CD4-positive, alpha-beta T cell treated with Interleukin-4 for 4 hours (primary cell): ENCODE measurements at regions not wholly inside any gene's neighbourhood (a gene's known extent, or its start where the extent isn't known, plus 50 kb on each side); places are given as distances from the start of the nearest gene placed in this dataset.

Source experiments
- DNase-seq: peaks from one replicate; pipeline ENCODE4 v3.0.0-alpha.2; 2020

DNA sequence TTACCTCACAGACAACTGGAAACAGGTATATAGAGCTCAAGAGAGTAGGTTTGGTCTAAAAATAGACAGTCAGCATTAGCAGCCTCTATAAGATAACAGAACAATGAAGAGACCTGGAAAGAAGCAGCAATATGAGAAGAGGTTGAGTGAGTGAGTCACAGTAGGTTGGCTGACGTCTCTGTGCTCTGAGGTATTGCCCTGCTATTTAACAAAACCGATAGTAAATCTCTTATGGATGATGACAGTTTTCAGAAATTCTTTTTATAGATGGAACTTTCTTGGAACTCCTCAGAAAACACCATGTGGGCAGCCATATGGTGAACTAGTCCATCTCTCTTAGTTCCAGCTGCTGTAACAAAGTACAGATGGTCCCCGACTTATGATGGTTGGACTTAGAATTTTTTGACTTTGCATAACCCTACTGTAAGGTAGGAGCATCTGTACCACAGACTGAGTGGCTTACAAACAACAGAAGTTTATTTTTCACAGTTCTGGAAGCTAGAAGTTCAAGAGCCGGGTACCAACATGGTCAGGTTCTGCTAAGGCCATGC, 123.5 kb downstream of the MBD2 start:
- DNase-seq, result no peak

DNA sequence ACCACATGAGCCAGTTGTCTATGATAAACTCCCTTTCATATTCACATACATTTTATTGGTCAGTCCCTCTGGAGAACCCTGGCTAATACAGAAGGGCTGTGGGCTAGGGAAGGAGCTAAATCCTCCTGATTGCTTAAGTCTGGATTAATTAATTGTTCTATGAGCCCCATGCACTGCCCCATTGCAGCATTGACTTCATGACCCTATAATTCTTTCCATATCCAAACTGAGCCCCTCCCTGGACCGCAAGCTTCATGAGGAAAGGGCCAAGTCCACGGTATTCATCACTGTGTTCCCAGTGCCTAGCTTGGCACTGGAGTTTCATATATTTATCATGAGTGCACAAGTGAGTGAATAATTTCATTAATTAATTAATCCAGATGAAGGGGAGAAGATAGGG, 124.0 kb downstream of the MBD2 start:
- DNase-seq, result no peak

DNA sequence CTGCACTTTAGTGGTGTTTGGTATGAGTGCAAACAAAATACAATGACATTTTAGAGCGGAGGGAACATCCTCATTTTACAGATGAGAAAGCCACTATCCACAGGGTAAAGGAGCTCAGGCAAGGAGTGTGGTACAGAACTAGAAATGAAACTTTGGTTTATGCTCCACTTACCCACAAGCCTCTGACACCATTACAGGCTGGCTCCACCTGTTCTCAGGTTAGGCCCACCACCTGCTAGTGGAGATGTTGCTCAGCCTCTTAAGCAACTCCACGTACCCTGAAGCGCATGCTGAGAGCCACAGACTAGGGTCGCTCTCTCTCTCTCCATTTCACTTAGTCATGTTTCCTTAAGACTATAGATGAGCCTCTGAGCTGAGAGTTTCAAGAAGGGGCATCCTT, 130.0 kb downstream of the MBD2 start:
- DNase-seq, result no peak

DNA sequence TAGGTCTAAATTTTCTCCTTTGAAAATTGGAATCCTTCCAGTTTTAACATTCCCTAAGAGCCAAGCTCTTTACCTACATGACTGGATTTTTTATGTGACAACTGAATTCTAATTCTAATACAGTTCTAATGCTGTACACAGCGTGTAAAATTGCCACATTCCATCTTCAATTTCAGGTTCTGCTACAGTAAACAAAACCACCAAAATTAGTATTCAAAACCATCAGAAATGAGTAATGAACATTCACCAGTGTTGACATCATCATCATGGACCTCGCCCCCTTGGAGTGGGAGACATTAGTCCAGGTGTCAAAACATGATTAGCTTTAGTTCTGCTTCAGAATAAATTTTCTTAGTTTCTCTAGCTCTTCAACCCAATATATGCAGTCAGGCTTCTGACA, 133.6 kb downstream of the MBD2 start:
- DNase-seq, result no peak

DNA sequence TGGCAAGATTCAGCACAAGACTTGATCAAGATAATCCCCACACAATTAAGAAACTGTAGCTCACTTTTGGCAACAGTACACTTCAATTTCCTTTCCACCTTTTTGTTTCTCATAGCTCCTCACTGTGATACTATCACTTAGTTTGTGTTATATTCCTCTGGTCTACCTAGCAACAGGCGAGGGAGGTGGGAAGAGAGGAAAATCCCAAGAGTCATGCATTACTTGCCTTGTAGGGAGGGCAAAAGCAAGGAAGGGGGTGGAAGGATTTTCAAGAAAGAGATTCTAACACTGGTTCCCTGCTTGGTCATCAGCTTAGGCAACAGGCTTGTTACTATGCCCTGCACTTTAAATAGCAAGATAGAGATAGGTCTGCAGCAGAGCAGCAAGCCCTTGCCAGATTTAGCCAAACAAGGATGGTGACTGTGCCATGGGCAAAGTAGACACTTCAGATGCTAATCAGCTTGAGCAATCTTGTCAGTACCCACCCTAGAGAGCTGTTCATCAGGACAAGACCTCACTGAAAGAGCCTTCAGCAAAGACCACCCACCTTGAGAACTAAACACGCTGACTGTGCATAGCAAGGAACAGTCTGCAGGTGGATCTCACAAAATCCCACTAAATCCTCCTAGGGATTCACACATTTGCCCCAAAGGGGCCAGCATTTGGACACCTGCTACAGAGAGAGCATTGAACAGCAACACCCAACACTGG, 134.6 kb downstream of the MBD2 start:
- no peak for DNase-seq

DNA sequence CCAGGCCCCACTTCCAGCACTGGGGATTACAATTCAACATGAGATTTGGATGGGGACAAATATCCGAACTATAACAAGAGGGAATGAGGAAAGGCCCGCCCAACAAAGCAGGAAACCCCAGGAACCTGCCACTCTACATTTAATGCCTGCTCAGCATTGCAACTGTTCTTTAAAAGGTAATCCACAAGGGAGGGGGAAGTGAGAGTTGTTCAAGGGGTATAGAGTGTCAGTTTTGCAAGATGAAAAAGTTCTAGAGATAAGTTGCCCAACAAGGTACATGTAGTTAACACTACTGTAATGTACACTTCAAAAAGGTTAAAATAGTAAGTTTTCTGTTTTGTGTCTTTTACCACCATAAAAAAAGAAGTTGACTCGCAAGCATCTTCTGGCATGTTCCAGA, 137.6 kb downstream of the MBD2 start:
- no peak for DNase-seq

DNA sequence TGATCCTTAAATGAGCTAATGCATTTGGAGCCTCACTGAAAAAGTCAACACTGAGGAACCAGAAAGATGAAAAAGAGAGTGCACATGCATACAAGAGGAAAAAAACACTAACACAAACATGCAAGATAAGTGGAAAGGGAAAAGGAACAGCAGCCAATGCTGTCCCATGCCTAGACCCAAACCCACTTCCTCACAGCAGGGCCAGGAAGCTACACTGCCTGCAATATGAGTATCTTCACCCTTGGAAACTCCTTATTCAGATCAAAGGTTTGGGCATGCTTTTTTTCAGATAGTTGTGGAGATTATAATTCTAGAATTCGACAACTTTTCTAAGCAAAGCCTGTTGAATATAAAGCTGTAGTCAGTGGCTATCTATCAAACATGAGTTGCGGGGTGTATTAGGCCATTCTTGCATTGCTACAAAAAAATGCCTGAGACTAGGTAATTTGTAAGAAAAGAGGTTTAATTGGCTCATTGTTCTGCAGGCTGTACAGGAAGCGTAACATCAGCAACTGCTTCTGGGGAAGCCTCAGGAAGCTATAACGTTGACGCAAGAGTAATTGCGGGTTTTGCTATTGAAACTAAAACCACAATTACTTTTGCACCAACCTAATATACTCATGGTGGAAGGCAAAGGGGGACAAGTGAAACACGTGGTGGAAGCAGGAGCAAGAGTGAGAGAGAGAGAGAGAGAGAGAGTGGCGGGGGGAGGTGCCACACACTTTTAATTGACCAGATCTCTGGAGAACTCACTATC, 138.2 kb downstream of the MBD2 start:
- peak; percentile 14 for DNase-seq

DNA sequence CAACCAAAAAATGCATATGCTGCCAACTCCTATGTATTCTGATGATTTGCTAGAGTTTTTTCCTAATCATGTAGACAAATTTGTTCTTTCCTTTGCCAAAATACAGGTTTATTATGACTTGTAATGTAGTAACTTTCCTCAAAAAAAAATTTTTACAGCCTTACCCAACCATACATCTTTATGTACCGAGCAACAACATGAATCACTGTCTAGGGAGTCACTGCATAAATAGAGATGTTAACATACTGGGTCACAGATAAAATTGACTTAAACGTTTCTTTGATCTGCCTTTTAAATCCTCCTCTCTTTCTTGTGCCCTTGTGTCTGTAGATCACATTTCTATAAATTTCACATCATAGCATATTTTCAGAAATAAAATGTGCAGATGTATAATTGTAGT, 143.6 kb downstream of the MBD2 start:
- no peak for DNase-seq

DNA sequence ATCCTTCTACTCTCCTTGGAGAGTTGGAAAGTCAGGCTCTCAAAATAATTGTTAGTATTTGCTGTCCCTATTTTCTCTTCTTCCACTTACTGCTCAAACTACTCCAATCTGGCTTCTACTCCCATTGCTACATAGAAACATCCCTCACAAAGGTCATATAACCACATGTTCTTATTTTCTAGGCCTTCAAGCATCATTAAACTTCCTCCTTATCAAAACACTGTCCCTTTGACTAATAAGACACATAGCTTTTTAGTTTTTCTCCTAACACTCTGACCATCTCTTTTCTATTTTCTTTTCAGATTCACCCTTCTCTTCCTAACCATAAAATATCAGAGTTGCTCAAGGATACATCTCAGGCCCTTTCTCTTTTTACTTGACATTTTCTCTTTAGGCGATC, 148.3 kb downstream of the MBD2 start:
- no peak for DNase-seq

DNA sequence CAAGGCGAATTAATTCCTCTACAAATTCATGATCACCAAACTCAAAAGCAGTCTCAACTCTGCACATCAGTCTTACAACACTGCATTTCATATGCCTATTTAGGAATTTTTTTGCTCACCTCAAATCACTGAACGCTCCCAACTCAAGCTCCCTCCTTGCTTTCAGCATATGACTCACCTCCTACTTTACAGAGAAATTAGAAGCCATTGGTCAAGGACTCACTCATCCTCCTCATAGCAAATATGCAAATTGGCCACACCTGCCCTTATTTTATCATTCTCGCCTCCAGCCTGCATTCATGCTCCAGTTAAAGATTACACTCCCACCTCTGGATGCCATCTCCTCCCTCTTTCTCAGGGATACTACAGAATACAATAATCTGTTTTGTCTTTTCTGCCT, 148.8 kb downstream of the MBD2 start:
- DNase-seq, result no peak

DNA sequence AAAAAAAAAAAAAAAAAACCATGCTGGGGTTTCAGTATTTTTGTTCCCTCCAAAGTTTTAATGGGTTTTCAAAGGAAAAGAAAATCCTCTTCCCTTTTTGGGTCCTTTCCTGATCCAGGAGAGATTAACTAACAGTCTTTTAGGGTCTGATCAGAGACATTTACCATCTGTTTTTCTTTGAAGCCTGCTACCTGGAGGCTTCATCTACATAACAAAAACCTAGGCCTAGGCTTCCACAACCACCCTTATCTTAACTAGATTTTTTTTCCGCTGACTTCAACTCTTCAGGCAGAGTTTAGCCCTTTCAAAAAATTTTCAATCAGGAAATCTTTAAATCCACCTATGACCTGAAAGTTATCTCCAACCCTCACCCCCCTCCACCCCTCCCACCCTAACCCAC, 154.7 kb downstream of the MBD2 start:
- DNase-seq, result no peak

DNA sequence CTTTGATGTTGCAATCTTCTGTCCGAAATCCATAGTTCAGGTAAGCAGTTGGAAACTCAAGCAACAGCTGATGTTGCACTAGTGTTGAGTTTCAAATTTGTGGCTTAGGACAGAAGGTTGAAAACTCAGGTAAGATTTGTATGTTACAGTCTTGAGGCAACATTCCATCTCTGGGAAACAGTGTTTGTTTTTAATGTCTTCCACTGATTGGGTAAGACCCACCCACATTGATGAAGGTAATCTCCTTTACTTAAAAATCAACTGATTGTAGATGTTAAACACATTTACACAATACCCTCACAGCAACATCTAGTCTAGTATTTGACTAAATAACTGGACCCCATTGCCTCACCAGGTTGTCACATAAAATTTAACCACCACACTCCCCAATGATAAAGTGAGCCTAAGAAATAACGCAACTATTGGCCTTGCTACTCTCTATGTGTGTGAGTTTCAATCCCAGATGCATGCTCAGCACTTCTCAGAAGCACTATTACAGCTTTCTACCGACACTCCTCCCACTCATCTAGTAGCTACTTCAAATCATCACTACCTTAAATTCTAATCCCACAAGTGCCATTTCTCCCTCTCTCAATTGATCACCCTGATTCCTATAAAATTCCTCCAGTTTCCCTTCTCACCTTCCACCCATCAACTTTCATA, 164.0 kb downstream of the MBD2 start:
- no peak for DNase-seq

DNA sequence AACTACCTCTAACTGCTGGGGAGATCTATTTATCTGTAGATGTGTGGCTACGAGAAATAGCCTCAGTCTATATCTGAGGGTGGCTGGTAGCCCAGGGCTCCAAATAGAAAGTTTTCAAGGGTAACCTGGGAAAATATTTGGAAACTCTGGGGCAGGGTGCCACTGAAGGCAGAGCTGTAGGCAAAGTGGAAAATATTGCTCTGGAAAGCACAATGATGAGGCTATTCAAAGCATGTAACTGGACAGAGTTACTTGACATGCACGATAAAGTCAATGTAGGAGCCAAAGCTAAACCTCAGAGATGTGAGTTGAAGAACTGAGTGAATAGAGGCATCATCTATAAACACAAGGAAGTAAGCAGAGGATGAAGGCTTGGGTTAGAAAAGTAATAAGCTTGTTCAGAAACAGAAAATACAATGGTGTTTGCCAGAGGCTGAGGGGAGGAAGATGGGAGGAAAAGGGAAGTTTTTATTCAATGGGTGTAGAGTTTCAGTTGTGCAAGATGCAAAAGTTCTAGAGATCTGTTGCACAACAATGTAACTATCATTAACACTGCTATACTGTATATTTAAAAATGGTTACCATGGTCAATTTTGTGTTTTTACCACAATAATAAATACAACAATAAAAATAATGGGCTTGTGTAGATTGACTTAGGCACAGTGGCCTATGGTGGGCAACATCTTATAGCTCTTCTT, 171.6 kb downstream of the MBD2 start:
- DNase-seq, result no peak

DNA sequence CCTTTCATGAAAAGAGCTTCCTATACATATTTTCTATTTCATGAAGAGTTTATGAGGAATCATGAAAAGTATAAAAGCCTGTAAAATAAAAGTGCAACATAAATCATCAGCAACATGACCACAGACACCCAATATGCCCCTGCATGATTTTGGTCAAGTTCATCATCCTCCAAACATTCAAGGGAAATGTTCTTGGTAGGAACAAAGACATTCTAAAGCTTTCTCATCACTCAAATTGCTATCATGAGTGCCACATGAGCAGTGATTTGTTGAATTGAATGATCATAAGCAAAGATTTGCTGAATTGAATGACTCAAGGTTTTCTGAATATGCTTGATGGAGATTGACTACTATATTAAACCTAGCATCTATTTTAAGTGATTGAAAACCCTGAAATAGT, 172.2 kb downstream of the MBD2 start:
- no peak for DNase-seq

DNA sequence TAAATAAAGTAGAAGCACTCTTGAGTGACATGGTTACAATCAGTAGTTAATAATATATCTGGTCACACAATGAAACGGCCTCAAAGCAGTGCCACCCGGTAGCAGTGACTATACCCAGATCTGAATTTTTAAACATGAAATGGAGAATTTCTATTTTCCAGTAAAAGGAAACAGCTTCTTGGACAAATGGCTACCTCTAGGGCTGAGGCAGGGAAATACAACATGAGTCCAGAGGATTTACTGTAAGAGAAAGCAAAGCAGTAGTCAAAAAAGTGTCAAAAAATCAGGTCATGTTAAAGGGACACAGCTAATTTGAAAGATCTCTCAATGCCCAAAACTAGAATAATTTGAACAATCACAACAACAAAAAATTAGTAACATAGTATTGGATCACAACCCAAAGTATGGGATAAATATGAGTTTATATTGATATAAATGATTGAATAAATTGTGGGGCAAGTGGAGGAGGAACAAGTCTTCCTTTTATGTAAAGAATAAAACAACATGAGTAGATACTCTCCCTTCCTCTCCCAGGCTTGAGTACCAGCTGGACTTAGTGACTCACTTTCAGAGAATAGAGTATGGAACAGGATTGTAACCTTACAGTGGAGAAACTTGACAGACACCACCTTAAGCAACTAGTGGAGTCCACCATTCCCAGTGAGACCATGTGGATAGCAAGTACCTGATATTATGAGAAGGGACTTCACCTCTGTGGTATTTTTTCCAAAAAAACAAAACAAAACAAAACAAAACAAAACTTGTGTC, 180.8 kb downstream of the MBD2 start:
- DNase-seq, result no peak

DNA sequence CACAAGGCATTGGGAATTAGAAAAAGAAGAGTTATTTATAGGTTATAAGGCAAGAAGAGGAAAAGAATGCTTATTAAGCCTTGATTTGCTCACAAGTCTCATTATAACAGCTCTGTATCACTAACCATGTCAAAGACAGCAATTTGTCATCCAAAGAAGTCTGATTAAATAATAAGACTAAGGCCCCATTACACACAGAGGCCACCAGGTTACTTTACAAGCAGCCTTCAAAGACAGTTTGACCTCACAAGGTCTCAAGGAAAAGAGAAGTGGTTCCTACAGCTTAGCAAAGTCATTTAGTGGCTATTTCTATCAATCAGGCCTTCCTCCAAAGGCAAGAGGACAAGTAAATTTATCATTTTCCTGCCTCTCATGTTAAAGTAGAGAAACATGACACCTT, 188.5 kb downstream of the MBD2 start:
- no peak for DNase-seq

DNA sequence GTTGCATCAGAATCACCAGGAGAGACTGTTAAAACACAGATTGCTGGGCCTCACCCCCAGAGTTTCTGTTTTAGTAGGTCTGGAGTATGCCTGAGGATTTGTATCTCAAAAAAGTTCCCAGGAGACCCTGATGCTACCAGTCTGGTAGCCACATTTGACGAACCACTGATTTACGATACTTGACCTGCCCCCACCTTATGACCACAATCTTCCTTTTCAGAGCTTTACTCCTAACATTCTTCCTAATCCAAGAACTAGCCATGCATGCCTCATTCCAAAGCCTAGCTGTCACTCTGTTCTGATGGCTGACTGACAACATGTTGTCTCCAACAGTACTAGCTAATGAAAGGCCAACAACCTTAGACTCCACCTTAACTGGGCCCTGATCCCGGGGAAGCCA, 191.4 kb downstream of the MBD2 start:
- no peak for DNase-seq

DNA sequence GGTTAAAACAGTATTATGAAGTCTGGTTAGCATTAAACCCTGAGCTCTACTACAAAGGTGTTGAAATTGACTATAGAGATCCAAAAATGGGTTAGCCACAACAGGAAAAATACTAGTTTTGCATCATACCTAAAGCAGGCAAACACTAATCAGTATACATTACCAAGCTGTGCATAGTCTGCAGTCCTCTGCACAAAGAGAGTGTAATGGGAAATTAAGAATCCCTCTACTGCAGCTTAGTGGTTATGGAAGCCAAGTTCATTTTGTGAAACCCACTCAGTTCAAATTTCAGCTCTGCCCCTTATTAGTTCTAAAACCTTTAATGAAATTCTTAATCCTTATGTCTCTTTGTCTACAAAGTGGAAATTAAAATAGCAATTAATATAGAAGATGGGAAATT, 192.1 kb downstream of the MBD2 start:
- no peak for DNase-seq

DNA sequence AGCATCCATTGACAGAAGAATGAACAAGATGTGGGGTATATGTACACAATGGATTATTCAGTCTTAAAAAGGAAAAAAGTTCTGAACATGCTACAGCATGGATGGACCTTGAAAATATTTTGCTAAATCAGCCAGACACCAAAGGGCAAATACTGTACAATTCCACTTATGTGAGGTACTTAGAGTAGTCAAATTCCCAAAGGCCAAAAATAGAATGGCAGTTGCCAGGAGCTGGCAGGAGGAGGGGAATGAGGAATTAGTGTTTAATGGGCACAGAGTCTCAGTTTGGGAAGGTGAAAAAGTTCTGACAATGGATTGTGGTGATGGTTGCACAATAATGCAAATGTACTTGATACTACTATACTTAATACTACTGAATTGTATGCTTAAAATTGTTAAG, 193.2 kb downstream of the MBD2 start:
- no peak for DNase-seq

DNA sequence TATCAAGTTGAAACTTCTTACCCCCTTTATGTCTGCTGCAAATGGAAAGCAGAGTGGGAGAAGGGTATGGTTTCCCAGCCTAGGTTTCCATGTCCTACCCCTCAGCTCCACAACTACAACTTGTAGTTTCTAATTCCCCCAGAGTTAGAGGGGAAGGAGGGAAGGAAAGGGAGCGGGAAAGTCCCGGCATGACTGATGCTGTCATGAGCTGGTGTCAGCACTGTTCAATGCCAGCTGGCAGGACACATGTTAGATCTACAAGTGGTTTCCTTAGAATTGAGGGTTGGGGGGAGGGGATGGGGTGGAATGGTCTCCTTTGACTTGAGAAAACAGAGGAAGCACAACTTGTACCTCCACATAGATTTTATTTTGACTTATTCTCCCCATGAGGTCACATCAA, 194.0 kb downstream of the MBD2 start:
- DNase-seq, result no peak

DNA sequence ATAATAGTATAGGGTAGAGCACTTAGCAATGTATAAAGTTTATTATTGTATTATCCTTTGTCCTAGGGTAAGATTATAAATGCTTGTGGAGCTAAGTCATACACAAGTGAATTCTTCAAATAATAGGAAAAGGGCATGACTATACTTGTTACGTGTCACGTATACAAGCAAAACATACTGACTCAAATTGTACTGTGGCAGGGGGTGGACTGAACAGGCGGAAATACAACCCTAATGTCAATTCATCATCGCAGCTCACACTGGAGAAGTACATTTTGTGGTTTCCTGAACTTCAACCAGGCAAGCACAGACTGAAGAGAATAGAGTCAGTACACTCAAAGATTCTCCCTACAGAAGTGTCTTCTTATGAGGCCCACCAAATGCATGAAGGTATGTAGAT, 201.0 kb downstream of the MBD2 start:
- no peak for DNase-seq

DNA sequence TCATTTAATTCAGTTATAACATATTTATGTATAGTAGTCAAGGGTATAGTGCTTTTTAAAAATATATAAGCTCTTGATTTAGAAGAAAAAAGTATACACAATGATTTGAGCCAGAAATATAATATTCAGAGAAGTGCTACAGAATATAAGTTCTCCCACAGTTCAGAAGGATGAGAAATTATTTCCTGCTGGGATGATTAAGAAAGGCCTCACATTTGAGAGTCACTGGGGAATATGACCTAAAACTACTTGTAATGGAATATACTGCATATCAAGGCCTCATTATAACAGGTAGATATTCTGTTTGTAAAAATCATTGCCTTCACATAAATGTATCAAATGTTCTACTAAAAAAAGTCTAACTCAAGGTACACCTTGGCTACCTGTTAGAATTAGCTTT, 203.5 kb downstream of the MBD2 start:
- DNase-seq, result no peak
